Uterus (tissue), 3 donors: ENCODE measurements at regions not wholly inside any gene's neighbourhood (a gene's known extent, or its start where the extent isn't known, plus 50 kb on each side); places are given as distances from the start of the nearest gene placed in this dataset.

Source experiments
- DNase-seq, 2 donors: peaks; one replicate each; pipeline ENCODE4 v3.0.0-alpha.2; 2019 to 2020
- H3K27ac ChIP-seq, 2 donors: fragments of 200-600 bp; sonication (generic); 1 replicate in 1 of 2; 2 replicates in 1 of 2; pipeline ENCODE4 v1.5.1; 2016 to 2018
- H3K27me3 ChIP-seq, 2 donors: fragments of 200-600 bp; sonication (generic); one replicate each; pipeline ENCODE4 v1.5.1; 2018 to 2019; ENCODE audit warnings: control low read depth in 1 of 2
- H3K36me3 ChIP-seq, 2 donors: fragments of 200-600 bp; sonication (generic); one replicate each; pipeline ENCODE4 v1.5.1; 2019; ENCODE audit warnings: control low read depth in 1 of 2
- H3K4me1 ChIP-seq, 2 donors: fragments of 200-600 bp; sonication (generic); one replicate each; pipeline ENCODE4 v1.5.1; 2018 to 2019; ENCODE audit warnings: control low read depth in 1 of 2
- H3K4me3 ChIP-seq, 2 donors: fragments of 200-600 bp; sonication (generic); 1 replicate in 1 of 2; 2 replicates in 1 of 2; pipeline ENCODE4 v1.5.1; 2018 to 2019; ENCODE audit warnings: mild to moderate bottlenecking in 1 of 2
- H3K9me3 ChIP-seq, 2 donors: fragments of 200-600 bp; sonication (generic); one replicate each; pipeline ENCODE4 v1.5.1; 2019; ENCODE audit warnings: control low read depth in 1 of 2
- CTCF ChIP-seq, 4 experiments: fragments of 200-600 bp in 2 of 4; fragments of 450-650 bp in 2 of 4; sonication (generic) in 2 of 4; IDR thresholded peaks; one replicate each; pipeline ENCODE4 v1.5.1; 2016 to 2019; ENCODE audit warnings: antibody characterized with exemption in 4 of 4, mild to moderate bottlenecking in 2 of 4, moderate library complexity in 1 of 4
- POLR2A ChIP-seq, 2 donors: fragments of 450-650 bp; IDR thresholded peaks; one replicate each; pipeline ENCODE4 v1.6.1; 2016; ENCODE audit warnings: antibody characterized with exemption in 2 of 2, mild to moderate bottlenecking in 1 of 2, moderate library complexity in 1 of 2
- intact Hi-C: fragments of 100-400 bp; cut with DNase I; formaldehyde crosslinking; loops from one replicate; pipeline ENCODE4 v1.15.1; 2023; ENCODE audit warnings: low total_unique reads
- donor health status: DM: yes; HTN: yes; CAD: no.

- intact Hi-C loops, result no loop called here
Measured at GRCh38 chr4:31946456-31946855, 1226.3 kb downstream of the PCDH7 start.

GRCh38 chr4:31947101-31947500, 1226.9 kb downstream of the PCDH7 start:
- intact Hi-C loops, result no loop called here
- Histone ChIP-seq H3K4me3 (no peak overlapping the region), H3K36me3 (no peaks in the 10 kb centered on the region), H3K4me1 (no peaks in the 10 kb centered on the region), H3K27me3 (no peaks in the 10 kb centered on the region), H3K27ac (no peak overlapping the region), H3K9me3 (no peaks in the 10 kb centered on the region)
- DNase-seq, result no peak
- no peak for TF ChIP-seq CTCF (IDR thresholded peaks at IDR 0.05)
- TF ChIP-seq POLR2A (IDR thresholded peaks at IDR 0.05), result no peak

More at GRCh38 chr4:31946456-31946855, 1226.3 kb downstream of the PCDH7 start:
- no peak for TF ChIP-seq CTCF (IDR thresholded peaks at IDR 0.05)
- TF ChIP-seq POLR2A (IDR thresholded peaks at IDR 0.05), result no peak
- no peaks in the 10 kb centered on the region for H3K4me1 ChIP-seq
- no peak overlapping the region for H3K4me3 ChIP-seq
- no peaks in the 10 kb centered on the region for H3K36me3 ChIP-seq
- H3K27ac ChIP-seq, result no peak overlapping the region
- H3K9me3 ChIP-seq, result no peaks in the 10 kb centered on the region
- no peak for DNase-seq
- H3K27me3 ChIP-seq, result no peaks in the 10 kb centered on the region

GRCh38 chr4:31949045-31949444, 1228.9 kb downstream of the PCDH7 start:
- peaks cover 0 to 5% of the 10 kb centered on the region in 2 donors for H3K36me3 ChIP-seq
- no peaks in the 10 kb centered on the region for H3K4me1 ChIP-seq
- H3K9me3 ChIP-seq, result no peaks in the 10 kb centered on the region
- H3K27me3 ChIP-seq, result no peaks in the 10 kb centered on the region
- no peak overlapping the region for H3K4me3 ChIP-seq
- TF ChIP-seq POLR2A (IDR thresholded peaks at IDR 0.05) (no peak), CTCF (IDR thresholded peaks at IDR 0.05) (no peak)
- intact Hi-C loops, result no loop called here
- no peak for DNase-seq
- no peak overlapping the region for H3K27ac ChIP-seq

- DNase-seq, result no peak
Measured at GRCh38 chr4:31955346-31955745, 1235.2 kb downstream of the PCDH7 start.

GRCh38 chr4:31959972-31960371, 1239.8 kb downstream of the PCDH7 start:
- intact Hi-C loops, result no loop called here

More at GRCh38 chr4:31955346-31955745, 1235.2 kb downstream of the PCDH7 start:
- H3K27me3 ChIP-seq, result no peaks in the 10 kb centered on the region
- intact Hi-C loops, result no loop called here
- peaks cover 0 to 5% of the 10 kb centered on the region in 2 donors for H3K36me3 ChIP-seq
- H3K9me3 ChIP-seq, result no peaks in the 10 kb centered on the region
- H3K27ac ChIP-seq, result no peak overlapping the region
- H3K4me1 ChIP-seq, result no peaks in the 10 kb centered on the region
- TF ChIP-seq CTCF (IDR thresholded peaks at IDR 0.05), result no peak
- no peak for TF ChIP-seq POLR2A (IDR thresholded peaks at IDR 0.05)
- no peak overlapping the region for H3K4me3 ChIP-seq

More at GRCh38 chr4:31959972-31960371, 1239.8 kb downstream of the PCDH7 start:
- Histone ChIP-seq H3K36me3 (no peaks in the 10 kb centered on the region), H3K4me3 (no peak overlapping the region), H3K27me3 (no peaks in the 10 kb centered on the region), H3K9me3 (no peaks in the 10 kb centered on the region), H3K27ac (no peak overlapping the region), H3K4me1 (no peaks in the 10 kb centered on the region)
- TF ChIP-seq CTCF (IDR thresholded peaks at IDR 0.05), result no peak
- no peak for TF ChIP-seq POLR2A (IDR thresholded peaks at IDR 0.05)
- no peak for DNase-seq
